ENCODE measurements at regions not wholly inside any gene's neighbourhood (a gene's known extent, or its start where the extent isn't known, plus 50 kb on each side); places are given as distances from the start of the nearest gene placed in this dataset.

- no peak for TF ChIP-seq CTCF (IDR thresholded peaks at IDR 0.05)
- no peak for TF ChIP-seq POLR2A (IDR thresholded peaks at IDR 0.05)
Observed at GRCh38 chr7:155203059-155203881, 94.4 kb upstream of the INSIG1 start.

All from esophagus squamous epithelium (tissue), 4 donors.